BJ (cell line): ENCODE measurements at regions not wholly inside any gene's neighbourhood (a gene's known extent, or its start where the extent isn't known, plus 50 kb on each side); places are given as distances from the start of the nearest gene placed in this dataset.

ENCODE experiments used
- CTCF ChIA-PET: fragments of 350-600 bp; formaldehyde crosslinking; extraction: SDS; loops from one replicate; lab custom pipeline; 2021; ENCODE audit warnings: antibody characterized with exemption, inconsistent platforms; lab: Yijun Ruan, JAX
- POLR2A ChIA-PET: fragments of 300-600 bp; sonication (Branson Sonifier 250); formaldehyde crosslinking; extraction: SDS; loops from one replicate; lab custom pipeline; 2021; ENCODE audit warnings: antibody characterized with exemption; lab: Charles Lee
- DNase-seq: peaks from one replicate; pipeline ENCODE4 v3.0.0-alpha.2; 2011; ENCODE audit warnings: low read depth
- H3K27me3 ChIP-seq: 2 replicates; pipeline ENCODE4 v1.6.0; 2011; ENCODE audit warnings: low read length; ENCODE audit not compliant: control insufficient read depth, insufficient read depth
- H3K36me3 ChIP-seq: 2 replicates; pipeline ENCODE4 v1.5.1; 2011; ENCODE audit warnings: low read length; ENCODE audit not compliant: control insufficient read depth, insufficient read depth
- H3K4me3 ChIP-seq: 2 replicates; pipeline ENCODE4 v1.5.1; 2011; ENCODE audit warnings: low read depth, mild to moderate bottlenecking, control low read depth, low read length
- CTCF ChIP-seq: IDR thresholded peaks from 2 replicates; pipeline ENCODE4 v1.5.1; 2011; ENCODE audit warnings: low read depth, mild to moderate bottlenecking, control low read depth, inconsistent platforms, low read length, moderate library complexity; ENCODE audit not compliant: insufficient read depth

- no peak overlapping the region for H3K4me3 ChIP-seq
- DNase-seq: no peak
- no peaks in the 10 kb centered on the region for H3K36me3 ChIP-seq
- TF ChIP-seq CTCF: no peak
- POLR2A ChIA-PET: no interaction called here
- CTCF ChIA-PET: interaction anchor here (1.0 kb wide), 1 partner anchor 9 kb away, joined by 3 read pairs; no protein-coding TSS in a partner anchor
- no peaks in the 10 kb centered on the region for H3K27me3 ChIP-seq
These were observed 564.5 kb upstream of the ZNF717 start for GRCh38 chr3:76349715-76350480.

GRCh38 chr3:76352051-76352450 is 566.7 kb upstream of the ZNF717 start:
- CTCF ChIA-PET: no interaction called here
- POLR2A ChIA-PET: no interaction called here
- H3K36me3 ChIP-seq: no peaks in the 10 kb centered on the region
- H3K27me3 ChIP-seq: no peaks in the 10 kb centered on the region
- TF ChIP-seq CTCF: no peak
- H3K4me3 ChIP-seq: no peak overlapping the region
- no peak for DNase-seq

- H3K4me3 ChIP-seq: no peak overlapping the region
- no peak for TF ChIP-seq CTCF
- ChIA-PET POLR2A (no interaction called here), CTCF (no interaction called here)
- no peaks in the 10 kb centered on the region for H3K27me3 ChIP-seq
- DNase-seq: no peak
- H3K36me3 ChIP-seq: no peaks in the 10 kb centered on the region
These were observed 567.3 kb upstream of the ZNF717 start for GRCh38 chr3:76352511-76353284.

DNA sequence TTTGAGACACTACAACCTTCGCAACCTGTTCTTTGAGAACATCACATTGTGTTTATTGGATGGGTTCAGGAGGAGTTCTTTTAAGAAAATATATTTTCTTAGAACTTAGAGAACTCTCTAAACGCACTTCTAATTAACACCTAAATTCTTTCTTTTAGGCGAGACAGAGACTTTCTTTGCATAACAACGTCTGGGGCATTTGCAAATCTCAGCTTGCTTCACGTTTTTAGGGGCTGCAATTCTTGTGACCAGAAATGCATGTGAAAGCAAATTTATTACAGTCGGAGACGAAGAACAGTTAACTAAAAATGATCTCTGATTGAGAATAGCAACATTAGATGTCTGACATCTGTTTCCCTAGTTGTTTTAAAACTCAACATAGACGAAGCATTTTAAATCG is 568.3 kb upstream of the ZNF717 start:
- Histone ChIP-seq H3K36me3 (no peaks in the 10 kb centered on the region), H3K27me3 (no peaks in the 10 kb centered on the region), H3K4me3 (no peak overlapping the region)
- no peak for TF ChIP-seq CTCF
- DNase-seq: no peak
- ChIA-PET POLR2A (no interaction called here), CTCF (no interaction called here)

GRCh38 chr3:76361010-76361409 is 575.7 kb upstream of the ZNF717 start:
- ChIA-PET POLR2A (no interaction called here), CTCF (no interaction called here)
- TF ChIP-seq CTCF: no peak

More at GRCh38 chr3:76361010-76361409, 575.7 kb upstream of the ZNF717 start:
- H3K27me3 ChIP-seq: no peaks in the 10 kb centered on the region
- no peak overlapping the region for H3K4me3 ChIP-seq
- no peaks in the 10 kb centered on the region for H3K36me3 ChIP-seq
- no peak for DNase-seq
